HEK293T (cell line): ENCODE measurements at regions not wholly inside any gene's neighbourhood (a gene's known extent, or its start where the extent isn't known, plus 50 kb on each side); places are given as distances from the start of the nearest gene placed in this dataset.

Source experiments
- ARNT ChIP-seq: fragments of 450-650 bp; IDR thresholded peaks from 2 replicates; pipeline ENCODE4 v1.6.1; 2017; ENCODE audit warnings: mild to moderate bottlenecking
- FOXM1 ChIP-seq: fragments of 450-650 bp; IDR thresholded peaks from 2 replicates; pipeline ENCODE4 v1.6.1; 2017; ENCODE audit warnings: mild to moderate bottlenecking, borderline replicate concordance
- HDGF ChIP-seq: fragments of 450-650 bp; IDR thresholded peaks from 2 replicates; pipeline ENCODE4 v1.6.1; 2017; ENCODE audit warnings: antibody characterized with exemption, borderline replicate concordance
- LEF1 ChIP-seq: fragments of 450-650 bp; IDR thresholded peaks from 2 replicates; pipeline ENCODE4 v1.6.1; 2017; ENCODE audit warnings: mild to moderate bottlenecking, borderline replicate concordance
- ZNF384 ChIP-seq: fragments of 450-650 bp; IDR thresholded peaks from 2 replicates; pipeline ENCODE4 v1.6.1; 2016

DNA sequence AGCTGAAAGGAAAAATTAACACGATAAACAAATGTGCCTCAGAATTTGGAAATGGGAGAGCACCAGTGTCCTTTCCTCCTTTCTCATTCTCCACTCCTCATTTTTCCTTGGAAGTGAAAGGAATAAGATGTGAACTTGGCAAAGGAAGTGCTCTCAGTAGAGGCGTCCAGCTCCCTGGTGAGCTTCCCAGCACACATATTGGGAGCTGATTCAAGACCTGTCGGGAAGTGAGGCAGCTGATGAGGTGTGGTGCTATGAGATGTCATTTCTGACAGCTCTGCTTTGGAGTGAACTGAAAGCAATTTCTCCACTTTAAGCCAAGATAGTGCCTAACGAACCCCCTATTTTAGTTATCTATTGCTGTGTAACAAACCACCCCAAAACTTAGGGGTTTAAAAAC is 238.5 kb upstream of the IRX3 start:
- no peak for TF ChIP-seq ZNF384
- TF ChIP-seq FOXM1, result no peak
- TF ChIP-seq LEF1, result no peak
- TF ChIP-seq HDGF, result no peak
- no peak for TF ChIP-seq ARNT
